Brain microvascular endothelial cell (primary cell): ENCODE measurements at regions not wholly inside any gene's neighbourhood (a gene's known extent, or its start where the extent isn't known, plus 50 kb on each side); places are given as distances from the start of the nearest gene placed in this dataset.
"Not testable (repeated sequence)": the region's sequence is repeated elsewhere in the genome, so short reads cannot be mapped to it uniquely, and the experiment has no call there.

ENCODE experiments used
- DNase-seq: peaks from one replicate; pipeline ENCODE4 v3.0.0-alpha.2; 2020
- H3K27ac ChIP-seq: fragments of 250-450 bp; sonication (Bioruptor Pico); 2 replicates; pipeline ENCODE4 v1.5.1; 2020; ENCODE audit warnings: mild to moderate bottlenecking, moderate library complexity
- H3K27me3 ChIP-seq: fragments of 250-450 bp; sonication (Bioruptor Pico); replicated peaks from 2 replicates; pipeline ENCODE4 v1.5.1; 2020; ENCODE audit warnings: mild to moderate bottlenecking
- H3K36me3 ChIP-seq: fragments of 250-450 bp; sonication (Bioruptor Pico); replicated peaks from 2 replicates; pipeline ENCODE4 v1.5.1; 2020; ENCODE audit warnings: mild to moderate bottlenecking
- H3K4me3 ChIP-seq: 2 replicates; pipeline ENCODE4 v1.5.1; 2011; ENCODE audit warnings: low read depth, mild to moderate bottlenecking, control low read depth, low read length, moderate library complexity
- CTCF ChIP-seq: IDR thresholded peaks from 2 replicates; pipeline ENCODE4 v1.5.1; 2011; ENCODE audit warnings: low read depth, mild to moderate bottlenecking, moderate library complexity, low read length, control low read depth, inconsistent platforms; ENCODE audit errors: missing control alignments
- in situ Hi-C: cut with HindIII; loops from 2 replicates; pipeline ENCODE4 v1.10.0; 2017; ENCODE audit warnings: low sequenced_read_pairs, low pct_ligation_motif_present

GRCh38 chr11:129569007-129569406 lies 193.4 kb downstream of the BARX2 start:
- no peak for DNase-seq
- H3K27me3 ChIP-seq: no peaks in the 10 kb centered on the region
- no peak for TF ChIP-seq CTCF
- in situ Hi-C loops: no loop called here
- H3K27ac ChIP-seq: no peak overlapping the region
- H3K36me3 ChIP-seq: no peaks in the 10 kb centered on the region
- H3K4me3 ChIP-seq: no peak overlapping the region

GRCh38 chr11:129572667-129573066 lies 197.0 kb downstream of the BARX2 start:
- H3K27me3 ChIP-seq, H3K36me3 ChIP-seq, H3K4me3 ChIP-seq, in situ Hi-C loops, H3K27ac ChIP-seq, DNase-seq: not testable (repeated sequence)

- in situ Hi-C loops: no loop called here
- Histone ChIP-seq H3K27ac (no peak overlapping the region), H3K36me3 (no peaks in the 10 kb centered on the region), H3K4me3 (no peak overlapping the region), H3K27me3 (no peaks in the 10 kb centered on the region)
- no peak for TF ChIP-seq CTCF
- no peak for DNase-seq
Measured at GRCh38 chr11:129573161-129573560, 197.5 kb downstream of the BARX2 start.

- no peak for TF ChIP-seq CTCF
- H3K36me3 ChIP-seq: no peaks in the 10 kb centered on the region
Measured at GRCh38 chr11:129574431-129574830, 198.8 kb downstream of the BARX2 start.

GRCh38 chr11:129576652-129577051 lies 201.0 kb downstream of the BARX2 start:
- Histone ChIP-seq H3K27ac (no peak overlapping the region), H3K36me3 (no peaks in the 10 kb centered on the region), H3K27me3 (no peaks in the 10 kb centered on the region), H3K4me3 (no peak overlapping the region)
- TF ChIP-seq CTCF: no peak
- no peak for DNase-seq
- in situ Hi-C loops: no loop called here

More at GRCh38 chr11:129574431-129574830, 198.8 kb downstream of the BARX2 start:
- Histone ChIP-seq H3K27me3 (no peaks in the 10 kb centered on the region), H3K4me3 (no peak overlapping the region), H3K27ac (no peak overlapping the region)
- no peak for DNase-seq
- in situ Hi-C loops: no loop called here

- no peak for TF ChIP-seq CTCF
- in situ Hi-C loops: no loop called here
- Histone ChIP-seq H3K36me3 (no peaks in the 10 kb centered on the region), H3K27ac (no peak overlapping the region), H3K27me3 (no peaks in the 10 kb centered on the region), H3K4me3 (no peak overlapping the region)
- no peak for DNase-seq
Measured at GRCh38 chr11:129578006-129578405, 202.4 kb downstream of the BARX2 start.
